KMS-11 (cell line): ENCODE measurements at regions not wholly inside any gene's neighbourhood (a gene's known extent, or its start where the extent isn't known, plus 50 kb on each side); places are given as distances from the start of the nearest gene placed in this dataset.

ENCODE experiments used
- H2AFZ ChIP-seq: fragments of 200-600 bp; sonication (generic); 2 replicates; pipeline ENCODE4 v1.6.1; 2016; ENCODE audit warnings: antibody characterized with exemption, mixed run types, low read depth
- H3K27ac ChIP-seq: fragments of 200-600 bp; sonication (generic); 2 replicates; pipeline ENCODE4 v1.6.1; 2016; ENCODE audit warnings: mild to moderate bottlenecking, mixed run types
- H3K27me3 ChIP-seq: fragments of 200-600 bp; sonication (generic); 2 replicates; pipeline ENCODE4 v1.6.1; 2017; ENCODE audit warnings: mild to moderate bottlenecking, low read depth, mixed run types, moderate library complexity; ENCODE audit not compliant: insufficient read depth
- H3K36me3 ChIP-seq: fragments of 200-600 bp; sonication (generic); 2 replicates; pipeline ENCODE4 v1.6.1; 2017; ENCODE audit warnings: mild to moderate bottlenecking, mixed run types; ENCODE audit not compliant: insufficient read depth
- H3K4me1 ChIP-seq: fragments of 200-600 bp; sonication (generic); 2 replicates; pipeline ENCODE4 v1.6.1; 2016; ENCODE audit warnings: mild to moderate bottlenecking, low read depth, mixed run types; ENCODE audit not compliant: poor library complexity, severe bottlenecking
- H3K4me2 ChIP-seq: fragments of 200-600 bp; sonication (generic); 2 replicates; pipeline ENCODE4 v1.7.0; 2016; ENCODE audit warnings: mild to moderate bottlenecking, mixed run types
- H3K4me3 ChIP-seq: fragments of 200-600 bp; sonication (generic); IDR thresholded peaks from 2 replicates; pipeline ENCODE4 v1.6.1; 2017; ENCODE audit warnings: low read depth, low read length, mixed read lengths; ENCODE audit not compliant: insufficient read depth
- H3K79me2 ChIP-seq: fragments of 200-600 bp; sonication (generic); 2 replicates; pipeline ENCODE4 v1.6.1; 2016; ENCODE audit warnings: low read depth, mixed run types; ENCODE audit not compliant: insufficient read depth
- H3K9ac ChIP-seq: fragments of 200-600 bp; sonication (generic); 2 replicates; pipeline ENCODE4 v1.6.1; 2016; ENCODE audit warnings: mild to moderate bottlenecking, mixed run types
- H4K20me1 ChIP-seq: fragments of 200-600 bp; sonication (generic); 2 replicates; pipeline ENCODE4 v1.6.1; 2016; ENCODE audit warnings: mild to moderate bottlenecking, mixed run types; ENCODE audit not compliant: insufficient read depth
- CTCF ChIP-seq: fragments of 200-600 bp; sonication (generic); conservative IDR thresholded peaks from 2 replicates; pipeline ENCODE4 v1.6.1; 2017; ENCODE audit warnings: low read depth, mild to moderate bottlenecking, antibody characterized with exemption, low read length, moderate library complexity, mixed read lengths

- H4K20me1 ChIP-seq = no peaks in the 10 kb centered on the region
- H3K4me1 ChIP-seq = peaks cover 5% of the 10 kb centered on the region
- H3K27ac ChIP-seq = no peak overlapping the region
- H3K79me2 ChIP-seq = no peaks in the 10 kb centered on the region
- H3K9ac ChIP-seq = no peak overlapping the region
- no peaks in the 10 kb centered on the region for H3K36me3 ChIP-seq
- TF ChIP-seq CTCF = no peak
- no peaks in the 10 kb centered on the region for H3K27me3 ChIP-seq
- H3K4me2 ChIP-seq = no peak overlapping the region
- H3K4me3 ChIP-seq = no peak overlapping the region
- no peak overlapping the region for H2AFZ ChIP-seq
These were observed 138.7 kb downstream of the KLF13 start for GRCh38 chr15:31465083-31465955.

- H4K20me1 ChIP-seq = no peaks in the 10 kb centered on the region
- H3K9ac ChIP-seq = no peak overlapping the region
- no peaks in the 10 kb centered on the region for H3K36me3 ChIP-seq
- H3K4me3 ChIP-seq = no peak overlapping the region
- H3K27ac ChIP-seq = no peak overlapping the region
- H3K4me1 ChIP-seq = peaks cover 4% of the 10 kb centered on the region
- no peak overlapping the region for H2AFZ ChIP-seq
- TF ChIP-seq CTCF = no peak
- no peaks in the 10 kb centered on the region for H3K79me2 ChIP-seq
- no peaks in the 10 kb centered on the region for H3K27me3 ChIP-seq
- H3K4me2 ChIP-seq = no peak overlapping the region
These were observed 140.7 kb downstream of the KLF13 start for GRCh38 chr15:31467361-31467760.

- no peak overlapping the region for H3K4me3 ChIP-seq
- no peak for TF ChIP-seq CTCF
- no peak overlapping the region for H3K9ac ChIP-seq
- no peaks in the 10 kb centered on the region for H4K20me1 ChIP-seq
- H3K27ac ChIP-seq = no peak overlapping the region
- H2AFZ ChIP-seq = no peak overlapping the region
- H3K4me2 ChIP-seq = no peak overlapping the region
- H3K4me1 ChIP-seq = peaks cover 16% of the 10 kb centered on the region
- no peaks in the 10 kb centered on the region for H3K79me2 ChIP-seq
- H3K36me3 ChIP-seq = no peaks in the 10 kb centered on the region
- H3K27me3 ChIP-seq = no peaks in the 10 kb centered on the region
These were observed 142.5 kb downstream of the KLF13 start for GRCh38 chr15:31468911-31469785.

- no peak for TF ChIP-seq CTCF
- H3K4me2 ChIP-seq = no peak overlapping the region
- no peak overlapping the region for H3K9ac ChIP-seq
- H3K79me2 ChIP-seq = no peaks in the 10 kb centered on the region
- H3K4me3 ChIP-seq = no peak overlapping the region
- H4K20me1 ChIP-seq = no peaks in the 10 kb centered on the region
- H3K27me3 ChIP-seq = no peaks in the 10 kb centered on the region
- H2AFZ ChIP-seq = no peak overlapping the region
- H3K36me3 ChIP-seq = no peaks in the 10 kb centered on the region
- H3K27ac ChIP-seq = no peak overlapping the region
- H3K4me1 ChIP-seq = peaks cover 16% of the 10 kb centered on the region
These were observed 143.3 kb downstream of the KLF13 start for GRCh38 chr15:31469786-31470525.
